GM23338 (cell line): ENCODE measurements at regions not wholly inside any gene's neighbourhood (a gene's known extent, or its start where the extent isn't known, plus 50 kb on each side); places are given as distances from the start of the nearest gene placed in this dataset.

Experiments
- ATAC-seq: fragments of 200-7000 bp; cut with Tn5 transposase; 3 replicates; pipeline ENCODE4 v1.9.1; 2020
- DNase-seq: peaks from one replicate; pipeline ENCODE4 v3.0.0-alpha.2; 2015; ENCODE audit warnings: low spot score
- H2AFZ ChIP-seq: fragments of 200-600 bp; sonication (generic); 2 replicates; pipeline ENCODE4 v1.8.0; 2016; ENCODE audit warnings: antibody characterized with exemption, mild to moderate bottlenecking, moderate library complexity
- H3F3A ChIP-seq: fragments of 200-600 bp; sonication (generic); replicated peaks from 2 replicates; pipeline ENCODE4 v1.8.0; 2017; ENCODE audit warnings: antibody characterized with exemption, mixed run types, low read depth
- H3K27ac ChIP-seq: fragments of 200-600 bp; sonication (generic); 2 replicates; pipeline ENCODE4 v1.6.1; 2016; ENCODE audit warnings: low read depth
- H3K27me3 ChIP-seq: fragments of 200-600 bp; sonication (generic); 2 replicates; pipeline ENCODE4 v1.8.0; 2016; ENCODE audit warnings: mild to moderate bottlenecking, mixed run types, moderate library complexity; ENCODE audit not compliant: insufficient read depth
- H3K36me3 ChIP-seq: fragments of 200-600 bp; sonication (generic); 2 replicates; pipeline ENCODE4 v1.8.0; 2016; ENCODE audit warnings: mild to moderate bottlenecking; ENCODE audit not compliant: insufficient read depth
- H3K4me1 ChIP-seq: fragments of 200-600 bp; sonication (generic); 2 replicates; pipeline ENCODE4 v1.8.0; 2016; ENCODE audit warnings: mild to moderate bottlenecking, moderate library complexity; ENCODE audit not compliant: insufficient read depth
- H3K4me2 ChIP-seq: fragments of 200-600 bp; sonication (generic); 2 replicates; pipeline ENCODE4 v1.7.1; 2017; ENCODE audit warnings: mixed run types
- H3K4me3 ChIP-seq: fragments of 200-600 bp; sonication (generic); 2 replicates; pipeline ENCODE4 v1.6.1; 2016; ENCODE audit warnings: mixed run types
- H3K79me2 ChIP-seq: fragments of 200-600 bp; sonication (generic); replicated peaks from 2 replicates; pipeline ENCODE4 v1.8.0; 2017; ENCODE audit warnings: mild to moderate bottlenecking; ENCODE audit not compliant: insufficient read depth
- H3K9me2 ChIP-seq: fragments of 200-600 bp; sonication (generic); 2 replicates; pipeline ENCODE4 v1.8.0; 2017; ENCODE audit not compliant: insufficient read depth
- H4K20me1 ChIP-seq: fragments of 200-600 bp; sonication (generic); replicated peaks from 2 replicates; pipeline ENCODE4 v1.8.0; 2017; ENCODE audit warnings: mild to moderate bottlenecking; ENCODE audit not compliant: insufficient read depth
- H3K27ac Mint-ChIP-seq: 2 replicates; pipeline ENCODE4 v1.8.0; 2020; ENCODE audit warnings: inconsistent platforms, mild to moderate bottlenecking, moderate library complexity, mixed read lengths
- H3K27me3 Mint-ChIP-seq: 3 replicates; pipeline ENCODE4 v1.8.0; 2022; ENCODE audit warnings: low read depth, mild to moderate bottlenecking, moderate library complexity, mixed read lengths, inconsistent platforms; ENCODE audit not compliant: insufficient read depth, poor library complexity
- H3K36me3 Mint-ChIP-seq: 3 replicates; pipeline ENCODE4 v1.8.0; 2021; ENCODE audit warnings: low read depth, mild to moderate bottlenecking, inconsistent platforms, moderate library complexity, mixed read lengths
- H3K4me1 Mint-ChIP-seq: 3 replicates; pipeline ENCODE4 v1.8.0; 2020; ENCODE audit warnings: mild to moderate bottlenecking, inconsistent platforms, mixed read lengths
- H3K4me3 Mint-ChIP-seq: 3 replicates; pipeline ENCODE4 v1.8.0; 2021; ENCODE audit warnings: moderate library complexity, mild to moderate bottlenecking, inconsistent platforms, mixed read lengths
- H3K9me3 Mint-ChIP-seq: 3 replicates; pipeline ENCODE4 v1.8.0; 2020; ENCODE audit warnings: moderate library complexity, mild to moderate bottlenecking, inconsistent platforms, mixed read lengths
- CREB1 ChIP-seq: fragments of 250-450 bp; sonication (Bioruptor Pico); IDR thresholded peaks from 2 replicates; pipeline ENCODE4 v1.5.0; 2020; ENCODE audit warnings: low read depth, mild to moderate bottlenecking, moderate library complexity
- CTCF ChIP-seq, 2 experiments: fragments of 200-600 bp in 1 of 2; sonication (generic) in 1 of 2; conservative IDR thresholded peaks; 2 replicates each; pipeline versions ENCODE4 v1.5.1 to v1.6.1; 2016 to 2017; ENCODE audit warnings: antibody characterized with exemption in 2 of 2, low read depth in 2 of 2, mild to moderate bottlenecking in 2 of 2, moderate library complexity in 1 of 2
- ETS1 ChIP-seq: IDR thresholded peaks from 2 replicates; pipeline ENCODE4 v1.6.1; 2016; ENCODE audit warnings: antibody characterized with exemption
- EZH2 ChIP-seq: fragments of 200-600 bp; sonication (generic); IDR thresholded peaks from one replicate; pipeline ENCODE4 v1.8.0; 2017; ENCODE audit warnings: antibody characterized with exemption, mild to moderate bottlenecking, low read depth; ENCODE audit not compliant: unreplicated experiment
- EZH2phosphoT487 ChIP-seq: fragments of 200-600 bp; sonication (generic); IDR thresholded peaks from one replicate; pipeline ENCODE4 v1.8.1; 2018; ENCODE audit warnings: antibody characterized with exemption; ENCODE audit not compliant: unreplicated experiment
- JUNB ChIP-seq: IDR thresholded peaks from one replicate; pipeline ENCODE4 v1.6.1; 2016; ENCODE audit warnings: antibody characterized with exemption; ENCODE audit not compliant: unreplicated experiment
- NANOG ChIP-seq: IDR thresholded peaks from 2 replicates; pipeline ENCODE4 v1.6.1; 2016; ENCODE audit warnings: antibody characterized with exemption, borderline replicate concordance
- POLR2AphosphoS5 ChIP-seq: IDR thresholded peaks from 2 replicates; pipeline ENCODE4 v1.6.1; 2016; ENCODE audit warnings: antibody characterized with exemption, low read depth
- REST ChIP-seq: IDR thresholded peaks from one replicate; pipeline ENCODE4 v1.6.1; 2018; ENCODE audit warnings: antibody characterized with exemption; ENCODE audit not compliant: unreplicated experiment
- STAT1 ChIP-seq: IDR thresholded peaks from one replicate; pipeline ENCODE4 v1.6.1; 2016; ENCODE audit warnings: antibody characterized with exemption; ENCODE audit not compliant: unreplicated experiment
- ZNF114 ChIP-seq: fragments of 250-450 bp; sonication (Bioruptor Pico); IDR thresholded peaks from 2 replicates; pipeline ENCODE4 v1.5.0; 2020; ENCODE audit warnings: mild to moderate bottlenecking, moderate library complexity
- ZNF331 ChIP-seq: fragments of 250-450 bp; sonication (Bioruptor Pico); IDR thresholded peaks from 2 replicates; pipeline ENCODE4 v1.5.0; 2020; ENCODE audit warnings: low read depth, mild to moderate bottlenecking, moderate library complexity
- ZNF462 ChIP-seq: fragments of 250-450 bp; sonication (Bioruptor Pico); IDR thresholded peaks from 2 replicates; pipeline ENCODE4 v1.5.0; 2020; ENCODE audit warnings: mild to moderate bottlenecking, moderate library complexity

- Histone ChIP-seq H3K9me2 (no peaks in the 10 kb centered on the region), H3K4me3 (no peak overlapping the region), H3K4me2 (no peak overlapping the region), H3K79me2 (no peaks in the 10 kb centered on the region), H2AFZ (no peak overlapping the region), H3K4me1 (no peaks in the 10 kb centered on the region), H3K27ac (no peak overlapping the region), H3K36me3 (no peaks in the 10 kb centered on the region), H3K27me3 (no peaks in the 10 kb centered on the region), H3F3A (no peaks in the 10 kb centered on the region), H4K20me1 (no peaks in the 10 kb centered on the region)
- Mint-ChIP-seq H3K27ac (no peak overlapping the region; the same call in 1 of the 2 replicates), H3K4me3 (no peak overlapping the region), H3K9me3 (no peaks in the 10 kb centered on the region), H3K27me3 (no peaks in the 10 kb centered on the region), H3K4me1 (peaks cover 5% of the 10 kb centered on the region), H3K36me3 (no peaks in the 10 kb centered on the region)
- ATAC-seq: no peak
- no peak for DNase-seq
- no peak for TF ChIP-seq STAT1
- TF ChIP-seq EZH2phosphoT487: no peak
- no peak for TF ChIP-seq ZNF462 (CRISPR knock-in tag)
- no peak for TF ChIP-seq ETS1
- TF ChIP-seq EZH2: no peak
- TF ChIP-seq NANOG: no peak
- TF ChIP-seq ZNF114: no peak
- TF ChIP-seq POLR2AphosphoS5: no peak
- no peak for TF ChIP-seq CTCF (conservative IDR thresholded peaks at IDR 0.05; ENCODE audit: low read depth in 2 of 2)
- no peak for TF ChIP-seq CREB1 (CRISPR knock-in tag)
- no peak for TF ChIP-seq REST
- no peak for TF ChIP-seq ZNF331
- TF ChIP-seq JUNB: no peak
These were observed 1054.3 kb downstream of the FAT4 start for GRCh38 chr4:126369076-126369475.
